HepG2 (cell line): ENCODE measurements at regions not wholly inside any gene's neighbourhood (a gene's known extent, or its start where the extent isn't known, plus 50 kb on each side); places are given as distances from the start of the nearest gene placed in this dataset.

ENCODE experiments used
- GTF2F1 ChIP-seq: fragments of 150-350 bp; IDR thresholded peaks from 2 replicates; pipeline ENCODE4 v1.6.1; 2014; ENCODE audit warnings: low read length
- NAIF1 ChIP-seq: sonication (generic); formaldehyde crosslinking; IDR thresholded peaks from 2 replicates; pipeline ENCODE4 v1.5.0; 2020; ENCODE audit warnings: mild to moderate bottlenecking, missing genetic modification reagents, borderline replicate concordance
- NR2C2 ChIP-seq: sonication (generic); formaldehyde crosslinking; IDR thresholded peaks from 2 replicates; pipeline ENCODE4 v1.4.0; 2020; ENCODE audit warnings: missing genetic modification reagents, mild to moderate bottlenecking, moderate library complexity, borderline replicate concordance
- POLR2AphosphoS5 ChIP-seq: IDR thresholded peaks from 2 replicates; pipeline ENCODE4 v1.6.1; 2012; ENCODE audit warnings: low read depth, low read length
- SRSF9 ChIP-seq: fragments of 200-400 bp; formaldehyde crosslinking; IDR thresholded peaks from 2 replicates; pipeline ENCODE4 v1.6.1; 2018; ENCODE audit warnings: borderline replicate concordance, mild to moderate bottlenecking, low read depth, low read length; ENCODE audit not compliant: insufficient read depth, poor library complexity, severe bottlenecking
- TARDBP ChIP-seq: sonication (generic); formaldehyde crosslinking; IDR thresholded peaks from 2 replicates; pipeline ENCODE4 v1.8.0; 2022; ENCODE audit warnings: mild to moderate bottlenecking, missing genetic modification reagents

DNA sequence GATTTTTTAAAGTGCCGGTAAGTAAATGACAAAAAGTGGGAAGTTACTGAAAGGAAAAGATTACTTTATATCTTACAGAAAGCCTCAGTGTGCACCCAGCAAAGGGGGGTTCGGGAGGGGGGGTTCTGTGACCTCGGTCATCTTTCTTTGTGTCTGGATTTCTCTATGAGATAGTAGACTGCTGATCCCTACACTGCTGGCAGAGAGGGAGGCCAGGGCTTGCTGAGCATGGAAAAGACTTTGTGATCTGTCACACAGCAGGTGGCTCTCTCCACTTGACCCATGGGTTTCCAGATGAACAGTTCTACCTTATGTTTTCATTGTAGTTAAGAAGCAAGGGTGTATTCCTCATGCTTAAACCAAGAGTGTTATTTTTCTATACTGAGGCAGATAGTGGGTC lies 475.6 kb downstream of the PCDH10 start:
- TF ChIP-seq GTF2F1 (no peak), POLR2AphosphoS5 (no peak), TARDBP (CRISPR knock-in tag) (no peak), NR2C2 (CRISPR knock-in tag) (no peak), SRSF9 (no peak), NAIF1 (CRISPR knock-in tag) (no peak)
